ENCODE measurements at regions not wholly inside any gene's neighbourhood (a gene's known extent, or its start where the extent isn't known, plus 50 kb on each side); places are given as distances from the start of the nearest gene placed in this dataset.

- Histone ChIP-seq H3K4me1 (ENCODE audit: insufficient read depth, low read length, poor library complexity, severe bottlenecking) (peaks cover 5% of the 10 kb centered on the region), H3F3A (ENCODE audit: low read depth) (no peaks in the 10 kb centered on the region), H3K9me2 (replicated peaks; ENCODE audit: low read depth, low read length) (no peaks in the 10 kb centered on the region), H3K9ac (ENCODE audit: low read depth, low read length, poor library complexity, severe bottlenecking) (no peak overlapping the region), H2AFZ (ENCODE audit: low read length) (no peak overlapping the region), H3K27me3 (ENCODE audit: insufficient read depth, low read length, poor library complexity, severe bottlenecking) (no peaks in the 10 kb centered on the region), H3K79me2 (ENCODE audit: insufficient read depth, low read length) (peaks cover 71% of the 10 kb centered on the region), H4K20me1 (ENCODE audit: insufficient read depth, low read length, poor library complexity, severe bottlenecking) (peaks cover 38% of the 10 kb centered on the region), H3K36me3 (ENCODE audit: insufficient read depth, low read length) (peaks cover 80% of the 10 kb centered on the region), H3K4me2 (ENCODE audit: low read depth, low read length, poor library complexity, severe bottlenecking) (no peak overlapping the region), H3K9me3 (ENCODE audit: insufficient read depth, low read depth, low read length) (no peaks in the 10 kb centered on the region), H3K4me3 (ENCODE audit: low read length, poor library complexity, severe bottlenecking) (no peak overlapping the region)
- no peak for TF ChIP-seq EZH2phosphoT487 (IDR thresholded peaks at IDR 0.05; ENCODE audit: borderline replicate concordance)
- no peak for TF ChIP-seq CTCF (conservative IDR thresholded peaks at IDR 0.05; ENCODE audit: low read length)
Observed at GRCh38 chr22:42208362-42208761, 62.1 kb downstream of the TCF20 start.

- Histone ChIP-seq H3K9ac (ENCODE audit: low read depth, low read length, poor library complexity, severe bottlenecking) (no peak overlapping the region), H3F3A (ENCODE audit: low read depth) (no peaks in the 10 kb centered on the region), H3K27me3 (ENCODE audit: insufficient read depth, low read length, poor library complexity, severe bottlenecking) (no peaks in the 10 kb centered on the region), H3K9me2 (replicated peaks; ENCODE audit: low read depth, low read length) (no peaks in the 10 kb centered on the region), H2AFZ (ENCODE audit: low read length) (no peak overlapping the region), H3K4me1 (ENCODE audit: insufficient read depth, low read length, poor library complexity, severe bottlenecking) (peaks cover 10% of the 10 kb centered on the region), H3K4me2 (ENCODE audit: low read depth, low read length, poor library complexity, severe bottlenecking) (no peak overlapping the region), H4K20me1 (ENCODE audit: insufficient read depth, low read length, poor library complexity, severe bottlenecking) (peaks cover 41% of the 10 kb centered on the region), H3K4me3 (ENCODE audit: low read length, poor library complexity, severe bottlenecking) (no peak overlapping the region), H3K9me3 (ENCODE audit: insufficient read depth, low read depth, low read length) (no peaks in the 10 kb centered on the region), H3K79me2 (ENCODE audit: insufficient read depth, low read length) (peaks cover 75% of the 10 kb centered on the region), H3K36me3 (ENCODE audit: insufficient read depth, low read length) (peaks cover 75% of the 10 kb centered on the region)
- TF ChIP-seq EZH2phosphoT487 (IDR thresholded peaks at IDR 0.05; ENCODE audit: borderline replicate concordance): no peak
- TF ChIP-seq CTCF (conservative IDR thresholded peaks at IDR 0.05; ENCODE audit: low read length): no peak
Observed at GRCh38 chr22:42207918-42208317, 62.5 kb downstream of the TCF20 start.

- Histone ChIP-seq H4K20me1 (ENCODE audit: insufficient read depth, low read length, poor library complexity, severe bottlenecking) (peaks cover 71% of the 10 kb centered on the region), H3K27me3 (ENCODE audit: insufficient read depth, low read length, poor library complexity, severe bottlenecking) (no peaks in the 10 kb centered on the region), H3K79me2 (ENCODE audit: insufficient read depth, low read length) (peaks cover 97% of the 10 kb centered on the region), H3K36me3 (ENCODE audit: insufficient read depth, low read length) (peaks cover 49% of the 10 kb centered on the region; the same call in 1 of the 2 replicates), H3K4me3 (ENCODE audit: low read length, poor library complexity, severe bottlenecking) (no peak overlapping the region), H3K9me3 (ENCODE audit: insufficient read depth, low read depth, low read length) (no peaks in the 10 kb centered on the region), H3K9me2 (replicated peaks; ENCODE audit: low read depth, low read length) (no peaks in the 10 kb centered on the region), H3K4me1 (ENCODE audit: insufficient read depth, low read length, poor library complexity, severe bottlenecking) (peaks cover 23% of the 10 kb centered on the region), H2AFZ (ENCODE audit: low read length) (no peak overlapping the region), H3K9ac (ENCODE audit: low read depth, low read length, poor library complexity, severe bottlenecking) (no peak overlapping the region), H3F3A (ENCODE audit: low read depth) (no peaks in the 10 kb centered on the region), H3K4me2 (ENCODE audit: low read depth, low read length, poor library complexity, severe bottlenecking) (no peak overlapping the region)
- TF ChIP-seq CTCF (conservative IDR thresholded peaks at IDR 0.05; ENCODE audit: low read length): no peak
Observed at GRCh38 chr22:42203609-42204008, 66.8 kb downstream of the TCF20 start.
